SK-N-SH treated with all-trans-retinoic acid at 6 μM for 48 hours (cell line): ENCODE measurements at regions not wholly inside any gene's neighbourhood (a gene's known extent, or its start where the extent isn't known, plus 50 kb on each side); places are given as distances from the start of the nearest gene placed in this dataset.

Experiments
- ATAC-seq: fragments of 200-7000 bp; cut with Tn5 transposase; 3 replicates; pipeline ENCODE4 v1.9.1; 2020; ENCODE audit warnings: mild to moderate bottlenecking, moderate library complexity
- BACH2 ChIP-seq: fragments of 250-450 bp; sonication (Bioruptor Pico); IDR thresholded peaks from 2 replicates; pipeline ENCODE4 v1.9.0; 2021; ENCODE audit warnings: mild to moderate bottlenecking, borderline replicate concordance
- CREB5 ChIP-seq: fragments of 250-450 bp; sonication (Bioruptor Pico); IDR thresholded peaks from 2 replicates; pipeline ENCODE4 v1.5.1; 2020; ENCODE audit warnings: low read depth, mild to moderate bottlenecking, moderate library complexity
- CSDC2 ChIP-seq: fragments of 250-450 bp; sonication (Bioruptor Pico); IDR thresholded peaks from 2 replicates; pipeline ENCODE4 v1.5.0; 2020; ENCODE audit warnings: mild to moderate bottlenecking, moderate library complexity
- CSRNP3 ChIP-seq: fragments of 250-450 bp; sonication (Bioruptor Pico); IDR thresholded peaks from 2 replicates; pipeline ENCODE4 v1.5.1; 2021; ENCODE audit warnings: mild to moderate bottlenecking, moderate library complexity
- ESRRG ChIP-seq: fragments of 250-450 bp; sonication (Bioruptor Pico); IDR thresholded peaks from 2 replicates; pipeline ENCODE4 v1.6.1; 2021; ENCODE audit warnings: mild to moderate bottlenecking
- GLIS3 ChIP-seq: fragments of 250-450 bp; sonication (Bioruptor Pico); IDR thresholded peaks from 2 replicates; pipeline ENCODE4 v1.5.0; 2020; ENCODE audit warnings: mild to moderate bottlenecking, moderate library complexity
- ISL1 ChIP-seq: fragments of 250-450 bp; sonication (Bioruptor Pico); IDR thresholded peaks from 2 replicates; pipeline ENCODE4 v2.1.2; 2022; ENCODE audit warnings: mild to moderate bottlenecking, moderate library complexity
- OSR1 ChIP-seq: fragments of 250-450 bp; sonication (Bioruptor Pico); IDR thresholded peaks from 2 replicates; pipeline ENCODE4 v1.8.0; 2022; ENCODE audit warnings: moderate library complexity, mild to moderate bottlenecking, inconsistent platforms
- PATZ1 ChIP-seq: fragments of 250-450 bp; sonication (Bioruptor Pico); IDR thresholded peaks from 2 replicates; pipeline ENCODE4 v1.8.0; 2020; ENCODE audit warnings: mild to moderate bottlenecking, moderate library complexity, borderline replicate concordance
- POU6F1 ChIP-seq: fragments of 250-450 bp; sonication (Bioruptor Pico); IDR thresholded peaks from 2 replicates; pipeline ENCODE4 v1.8.0; 2021; ENCODE audit warnings: low read depth, mild to moderate bottlenecking, moderate library complexity, borderline replicate concordance
- PPARA ChIP-seq: fragments of 250-450 bp; sonication (Bioruptor Pico); IDR thresholded peaks from 2 replicates; pipeline ENCODE4 v1.5.0; 2020; ENCODE audit warnings: mild to moderate bottlenecking, borderline replicate concordance
- RARB ChIP-seq: fragments of 250-450 bp; sonication (Bioruptor Pico); IDR thresholded peaks from 2 replicates; pipeline ENCODE4 v1.8.0; 2021; ENCODE audit warnings: mild to moderate bottlenecking, moderate library complexity
- TSHZ2 ChIP-seq: fragments of 250-450 bp; sonication (Bioruptor Pico); IDR thresholded peaks from 2 replicates; pipeline ENCODE4 v1.5.0; 2020; ENCODE audit warnings: mild to moderate bottlenecking, moderate library complexity
- ZC3H10 ChIP-seq: fragments of 250-450 bp; sonication (Bioruptor Pico); IDR thresholded peaks from 2 replicates; pipeline ENCODE4 v1.5.1; 2021; ENCODE audit warnings: mild to moderate bottlenecking, moderate library complexity
- ZFP3 ChIP-seq: fragments of 250-450 bp; sonication (Bioruptor Pico); IDR thresholded peaks from 2 replicates; pipeline ENCODE4 v1.5.0; 2020; ENCODE audit warnings: mild to moderate bottlenecking, moderate library complexity
- ZFP30 ChIP-seq: fragments of 450-650 bp; formaldehyde crosslinking; IDR thresholded peaks from 2 replicates; pipeline ENCODE4 v1.5.0; 2022; ENCODE audit warnings: mild to moderate bottlenecking, moderate library complexity
- ZNF565 ChIP-seq: fragments of 450-650 bp; formaldehyde crosslinking; conservative IDR thresholded peaks from 2 replicates; pipeline ENCODE4 v1.5.0; 2020; ENCODE audit warnings: low read depth, mild to moderate bottlenecking, moderate library complexity
- ZNF70 ChIP-seq: fragments of 450-650 bp; formaldehyde crosslinking; IDR thresholded peaks from 2 replicates; pipeline ENCODE4 v1.5.0; 2020; ENCODE audit warnings: mild to moderate bottlenecking, moderate library complexity
- ZNF8 ChIP-seq: fragments of 450-650 bp; formaldehyde crosslinking; IDR thresholded peaks from 2 replicates; pipeline ENCODE4 v1.5.0; 2020; ENCODE audit warnings: mild to moderate bottlenecking, moderate library complexity

- ATAC-seq, result no peak
- no peak for TF ChIP-seq ZNF565 (CRISPR knock-in tag)
These were observed 231.9 kb upstream of the RAB6C start for GRCh38 chr2:129747500-129748125.

GRCh38 chr2:129748250-129748649, 231.2 kb upstream of the RAB6C start:
- no peak for ATAC-seq
- no peak for TF ChIP-seq TSHZ2 (CRISPR knock-in tag)
- no peak for TF ChIP-seq PPARA (CRISPR knock-in tag)
- TF ChIP-seq ZNF70 (CRISPR knock-in tag), result no peak
- TF ChIP-seq ZNF565 (CRISPR knock-in tag), result no peak
- TF ChIP-seq ZFP3 (CRISPR knock-in tag), result no peak
- TF ChIP-seq OSR1 (CRISPR knock-in tag), result no peak
- TF ChIP-seq GLIS3 (CRISPR knock-in tag), result no peak
- TF ChIP-seq CSDC2 (CRISPR knock-in tag), result no peak
- TF ChIP-seq CSRNP3 (CRISPR knock-in tag), result no peak
- TF ChIP-seq ZC3H10 (CRISPR knock-in tag), result no peak
- TF ChIP-seq POU6F1 (CRISPR knock-in tag), result no peak
- no peak for TF ChIP-seq BACH2
- no peak for TF ChIP-seq ISL1 (CRISPR knock-in tag)
- TF ChIP-seq ESRRG (CRISPR knock-in tag), result no peak
- TF ChIP-seq ZNF8 (CRISPR knock-in tag), result no peak
- no peak for TF ChIP-seq RARB (CRISPR knock-in tag)
- no peak for TF ChIP-seq CREB5 (CRISPR knock-in tag)

GRCh38 chr2:129748653-129749052, 230.8 kb upstream of the RAB6C start:
- ATAC-seq, result no peak
- TF ChIP-seq ZNF565 (CRISPR knock-in tag) (no peak), TSHZ2 (CRISPR knock-in tag) (no peak), POU6F1 (CRISPR knock-in tag) (no peak), PATZ1 (CRISPR knock-in tag) (no peak), PPARA (CRISPR knock-in tag) (no peak), ZFP30 (CRISPR knock-in tag) (no peak), CREB5 (CRISPR knock-in tag) (no peak)
